ENCODE measurements at regions not wholly inside any gene's neighbourhood (a gene's known extent, or its start where the extent isn't known, plus 50 kb on each side); places are given as distances from the start of the nearest gene placed in this dataset.

DNA sequence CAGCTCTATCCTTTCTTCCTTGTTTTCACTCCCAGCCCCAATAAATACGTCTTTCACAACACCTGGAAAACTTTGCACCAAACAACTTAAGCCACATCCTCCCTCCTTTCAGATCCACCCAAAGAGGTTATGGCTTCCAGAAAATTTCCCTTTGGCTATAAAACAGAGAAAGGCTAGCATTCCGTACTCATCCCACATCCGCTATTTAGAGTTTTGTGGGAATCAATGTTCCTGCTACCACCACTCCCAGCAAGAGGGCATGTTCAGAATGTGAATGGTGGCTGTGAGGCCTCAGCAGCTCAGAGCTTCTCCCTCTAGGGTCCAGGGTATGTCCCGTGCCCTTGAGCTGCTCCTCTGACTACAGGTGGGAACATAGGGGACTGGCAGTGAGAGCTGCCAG lies 214.6 kb downstream of the NCK2 start:
- Histone ChIP-seq H3K79me2 (ENCODE audit: insufficient read depth, low read depth) (no peaks in the 10 kb centered on the region), H3K9ac (no peak overlapping the region), H3K27me3 (ENCODE audit: insufficient read depth, low read depth) (no peaks in the 10 kb centered on the region), H3K27ac (no peak overlapping the region), H4K20me1 (ENCODE audit: insufficient read depth) (no peaks in the 10 kb centered on the region), H3K4me2 (no peak overlapping the region), H2AFZ (ENCODE audit: low read depth) (no peak overlapping the region), H3K4me3 (IDR thresholded peaks at IDR 0.05; ENCODE audit: insufficient read depth, low read depth, low read length) (no peak overlapping the region), H3K36me3 (ENCODE audit: insufficient read depth) (no peaks in the 10 kb centered on the region), H3K4me1 (ENCODE audit: low read depth, poor library complexity, severe bottlenecking) (no peaks in the 10 kb centered on the region)
- TF ChIP-seq CTCF (conservative IDR thresholded peaks at IDR 0.05; ENCODE audit: low read depth, low read length): no peak

DNA sequence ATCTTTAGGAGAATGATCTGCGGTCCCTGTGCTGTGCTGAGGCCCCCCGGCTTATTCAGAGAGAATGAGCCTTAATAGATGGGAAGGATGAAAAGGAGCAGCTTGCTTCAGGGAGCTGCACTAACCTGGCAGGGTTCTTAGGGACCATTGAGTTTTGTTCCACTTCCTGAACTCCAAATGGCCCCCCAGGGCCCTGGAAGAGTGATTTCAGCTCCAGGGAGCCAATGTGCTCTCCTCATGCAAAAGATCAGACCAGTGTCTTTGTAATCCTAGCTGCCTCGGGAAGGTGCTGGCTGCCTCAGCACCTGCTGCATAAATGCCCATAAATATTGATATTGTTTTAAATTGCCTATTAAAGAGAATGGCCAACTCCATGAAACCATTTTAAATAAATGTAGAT lies 210.2 kb downstream of the NCK2 start:
- no peaks in the 10 kb centered on the region for H3K4me1 ChIP-seq (ENCODE audit: low read depth, poor library complexity, severe bottlenecking)
- no peaks in the 10 kb centered on the region for H3K27me3 ChIP-seq (ENCODE audit: insufficient read depth, low read depth)
- H3K4me2 ChIP-seq: no peak overlapping the region
- H3K4me3 ChIP-seq (IDR thresholded peaks at IDR 0.05; ENCODE audit: insufficient read depth, low read depth, low read length): no peak overlapping the region
- no peak for TF ChIP-seq CTCF (conservative IDR thresholded peaks at IDR 0.05; ENCODE audit: low read depth, low read length)
- no peak overlapping the region for H2AFZ ChIP-seq (ENCODE audit: low read depth)
- H3K27ac ChIP-seq: no peak overlapping the region
- H3K36me3 ChIP-seq (ENCODE audit: insufficient read depth): no peaks in the 10 kb centered on the region
- H3K79me2 ChIP-seq (ENCODE audit: insufficient read depth, low read depth): no peaks in the 10 kb centered on the region
- no peak overlapping the region for H3K9ac ChIP-seq
- H4K20me1 ChIP-seq (ENCODE audit: insufficient read depth): no peaks in the 10 kb centered on the region

DNA sequence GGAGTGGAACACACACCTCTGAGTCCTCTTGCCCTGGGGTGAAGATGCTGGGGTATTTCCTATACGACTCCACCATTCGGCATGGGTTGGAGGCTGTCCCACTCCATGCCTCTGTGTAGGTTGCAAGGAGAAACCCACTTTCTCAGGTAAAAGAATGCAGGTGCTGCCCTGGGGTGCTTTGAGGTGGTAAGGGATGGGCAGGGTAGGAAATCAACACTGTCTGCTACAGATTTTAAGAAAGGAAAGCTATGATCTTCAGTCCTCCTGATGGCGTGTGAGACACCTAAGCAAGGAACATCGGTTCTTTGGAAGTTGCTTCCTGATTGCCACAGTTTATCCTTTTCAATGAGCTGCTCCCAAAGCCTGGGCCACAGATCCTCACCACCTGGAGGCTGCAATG lies 209.2 kb downstream of the NCK2 start:
- Histone ChIP-seq H3K36me3 (ENCODE audit: insufficient read depth) (no peaks in the 10 kb centered on the region), H2AFZ (ENCODE audit: low read depth) (no peak overlapping the region), H3K27me3 (ENCODE audit: insufficient read depth, low read depth) (no peaks in the 10 kb centered on the region), H3K9ac (no peak overlapping the region), H3K27ac (no peak overlapping the region), H4K20me1 (ENCODE audit: insufficient read depth) (no peaks in the 10 kb centered on the region), H3K79me2 (ENCODE audit: insufficient read depth, low read depth) (no peaks in the 10 kb centered on the region), H3K4me1 (ENCODE audit: low read depth, poor library complexity, severe bottlenecking) (no peaks in the 10 kb centered on the region), H3K4me3 (IDR thresholded peaks at IDR 0.05; ENCODE audit: insufficient read depth, low read depth, low read length) (no peak overlapping the region), H3K4me2 (no peak overlapping the region)
- no peak for TF ChIP-seq CTCF (conservative IDR thresholded peaks at IDR 0.05; ENCODE audit: low read depth, low read length)

- TF ChIP-seq CTCF (conservative IDR thresholded peaks at IDR 0.05; ENCODE audit: low read depth, low read length): no peak
- no peaks in the 10 kb centered on the region for H3K36me3 ChIP-seq (ENCODE audit: insufficient read depth)
- no peak overlapping the region for H3K4me3 ChIP-seq (IDR thresholded peaks at IDR 0.05; ENCODE audit: insufficient read depth, low read depth, low read length)
- no peaks in the 10 kb centered on the region for H3K4me1 ChIP-seq (ENCODE audit: low read depth, poor library complexity, severe bottlenecking)
- H3K4me2 ChIP-seq: no peak overlapping the region
- H3K9ac ChIP-seq: no peak overlapping the region
- no peaks in the 10 kb centered on the region for H3K27me3 ChIP-seq (ENCODE audit: insufficient read depth, low read depth)
- no peaks in the 10 kb centered on the region for H4K20me1 ChIP-seq (ENCODE audit: insufficient read depth)
- no peak overlapping the region for H3K27ac ChIP-seq
- H3K79me2 ChIP-seq (ENCODE audit: insufficient read depth, low read depth): no peaks in the 10 kb centered on the region
- no peak overlapping the region for H2AFZ ChIP-seq (ENCODE audit: low read depth)
These were observed 207.4 kb downstream of the NCK2 start for GRCh38 chr2:105952131-105952530.

GRCh38 chr2:105951384-105951694 lies 206.6 kb downstream of the NCK2 start:
- no peaks in the 10 kb centered on the region for H3K4me1 ChIP-seq (ENCODE audit: low read depth, poor library complexity, severe bottlenecking)
- no peaks in the 10 kb centered on the region for H3K27me3 ChIP-seq (ENCODE audit: insufficient read depth, low read depth)
- H4K20me1 ChIP-seq (ENCODE audit: insufficient read depth): no peaks in the 10 kb centered on the region
- H3K4me3 ChIP-seq (IDR thresholded peaks at IDR 0.05; ENCODE audit: insufficient read depth, low read depth, low read length): no peak overlapping the region
- H3K4me2 ChIP-seq: no peak overlapping the region
- H3K27ac ChIP-seq: no peak overlapping the region
- no peak overlapping the region for H3K9ac ChIP-seq
- no peak overlapping the region for H2AFZ ChIP-seq (ENCODE audit: low read depth)
- H3K79me2 ChIP-seq (ENCODE audit: insufficient read depth, low read depth): no peaks in the 10 kb centered on the region
- no peaks in the 10 kb centered on the region for H3K36me3 ChIP-seq (ENCODE audit: insufficient read depth)
- TF ChIP-seq CTCF (conservative IDR thresholded peaks at IDR 0.05; ENCODE audit: low read depth, low read length): no peak

All from KMS-11 (cell line).